Stimulated activated CD4-positive, alpha-beta T cell treated with anti-CD3 and anti-CD28 coated beads, TNF-alpha, amount 100 ng/mL, for 48 hours (primary cell): ENCODE measurements at regions not wholly inside any gene's neighbourhood (a gene's known extent, or its start where the extent isn't known, plus 50 kb on each side); places are given as distances from the start of the nearest gene placed in this dataset.
A peak's percentile ranks its signal among the peaks of the same experiment; 100 is the strongest.
"Not testable (repeated sequence)": the region's sequence is repeated elsewhere in the genome, so short reads cannot be mapped to it uniquely, and the experiment has no call there.

Source experiments
- DNase-seq, 3 donors: peaks; one replicate each; pipeline ENCODE4 v3.0.0-alpha.2; 2020; ENCODE audit warnings: low read depth in 3 of 3

DNA sequence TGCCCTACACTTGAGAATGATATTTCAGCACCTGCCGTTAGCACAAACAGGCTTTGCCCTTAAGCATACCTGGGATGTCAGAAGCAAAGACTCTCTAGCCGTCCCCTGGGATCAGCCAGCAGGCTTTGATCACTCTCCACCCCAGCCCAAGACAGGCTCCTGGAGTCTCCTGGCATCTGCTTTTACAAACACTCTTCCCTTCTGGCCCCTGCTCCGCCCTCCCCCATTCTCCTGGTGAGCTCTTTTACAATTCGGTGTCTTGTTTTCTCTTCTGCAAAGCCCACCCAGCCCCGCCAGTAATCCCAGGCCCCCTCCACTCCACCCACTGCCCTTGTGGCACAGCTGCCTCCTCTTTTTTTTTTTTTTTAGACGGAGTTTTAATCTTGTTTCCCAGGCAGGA lies 50.4 kb downstream of the KATNIP start:
- DNase-seq = no peak

DNA sequence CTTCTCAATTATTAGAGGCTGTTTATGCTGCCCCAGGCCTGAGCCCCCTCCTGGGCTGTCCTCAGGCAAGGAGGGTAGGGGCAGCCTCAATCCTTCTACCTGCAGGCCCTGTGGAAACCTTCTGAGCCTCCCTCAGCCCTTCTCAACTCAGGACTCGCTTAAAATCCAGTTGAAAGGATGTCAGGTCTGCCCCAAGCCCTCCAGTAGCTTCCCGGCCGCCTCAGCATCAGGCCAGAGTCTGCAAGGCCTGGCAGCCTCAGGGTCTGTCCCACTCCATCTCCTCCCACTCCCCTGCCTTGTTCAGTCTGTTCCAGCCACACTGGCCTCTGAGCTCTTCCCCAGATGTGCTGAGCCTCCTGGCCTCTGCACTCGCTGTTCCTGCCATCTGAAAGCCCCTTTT lies 52.2 kb downstream of the KATNIP start:
- no peak for DNase-seq

DNA sequence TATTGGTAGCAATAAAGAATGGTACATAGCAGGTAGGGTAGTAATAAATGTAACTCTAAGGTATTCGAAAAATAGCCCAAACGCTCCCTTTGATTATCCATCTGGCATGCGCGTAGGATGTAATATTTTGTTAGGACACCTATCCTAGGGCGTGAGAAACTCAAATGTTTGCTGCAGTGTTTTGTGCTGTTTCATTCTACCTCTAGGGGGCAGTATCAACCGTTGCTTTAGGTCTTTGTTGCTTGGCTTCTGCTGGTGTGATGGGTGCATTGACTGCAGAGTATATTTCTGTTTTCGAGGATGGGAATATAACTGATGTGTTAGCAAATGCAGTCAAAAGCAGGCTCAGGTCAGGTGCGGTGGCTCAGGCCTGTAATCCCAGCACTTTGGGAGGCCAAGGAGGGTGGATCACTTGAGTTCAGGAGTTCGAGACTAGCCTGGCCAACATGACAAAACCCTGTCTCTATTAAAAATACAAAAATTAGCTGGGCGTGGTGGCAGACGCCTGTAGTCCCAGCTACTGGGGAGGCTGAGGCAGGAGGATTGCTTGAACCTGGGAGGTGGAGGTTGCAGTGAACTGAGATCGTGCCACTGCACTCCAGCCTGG lies 55.7 kb downstream of the KATNIP start:
- peak in 1 of 3 donors; percentile 1 for DNase-seq

DNA sequence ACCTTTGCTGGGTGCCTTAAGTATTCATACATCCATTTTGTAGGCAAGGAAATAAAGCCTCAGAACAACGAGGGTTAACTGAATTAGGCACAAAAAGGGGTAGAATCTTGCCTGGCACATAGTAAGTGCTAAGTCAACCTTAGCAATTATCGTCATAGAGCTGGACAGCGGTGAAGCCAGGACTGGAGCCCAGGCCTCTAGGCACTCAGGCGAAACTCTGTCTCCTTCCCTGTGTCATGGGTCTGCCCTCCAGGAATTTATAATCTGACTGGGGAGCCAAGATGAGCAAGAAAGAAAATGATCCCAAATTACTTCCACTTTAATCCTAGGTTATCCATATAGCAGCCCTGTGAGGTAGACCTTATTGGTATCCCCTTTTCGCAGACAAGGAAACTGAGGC lies 61.4 kb downstream of the KATNIP start:
- no peak for DNase-seq

DNA sequence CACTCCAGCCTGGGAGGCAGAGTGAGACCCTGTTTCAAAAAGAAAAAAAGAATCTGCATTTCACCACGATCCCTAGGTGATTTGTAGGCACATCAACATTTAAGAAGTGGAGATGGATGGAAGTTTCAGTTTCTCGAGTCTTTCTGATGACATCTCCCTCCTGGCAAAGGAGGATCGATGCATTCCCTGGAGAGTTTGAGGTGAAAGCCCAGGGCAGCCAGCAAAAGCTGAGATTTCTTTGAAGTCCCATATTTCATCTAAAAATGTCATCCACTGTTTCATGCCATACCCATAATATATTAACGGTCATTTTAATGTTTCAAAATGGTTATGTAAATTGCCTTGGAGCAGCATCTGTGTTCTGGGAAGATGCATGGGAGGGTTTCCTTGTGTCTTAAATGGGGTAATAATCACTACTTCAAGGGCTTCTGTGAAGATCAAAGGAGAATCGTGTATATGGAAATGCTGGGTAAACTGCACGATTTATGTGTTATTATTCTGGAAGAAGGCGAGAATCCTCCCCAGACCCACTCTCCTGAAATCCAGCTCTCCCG lies 63.4 kb downstream of the KATNIP start:
- no peak for DNase-seq

DNA sequence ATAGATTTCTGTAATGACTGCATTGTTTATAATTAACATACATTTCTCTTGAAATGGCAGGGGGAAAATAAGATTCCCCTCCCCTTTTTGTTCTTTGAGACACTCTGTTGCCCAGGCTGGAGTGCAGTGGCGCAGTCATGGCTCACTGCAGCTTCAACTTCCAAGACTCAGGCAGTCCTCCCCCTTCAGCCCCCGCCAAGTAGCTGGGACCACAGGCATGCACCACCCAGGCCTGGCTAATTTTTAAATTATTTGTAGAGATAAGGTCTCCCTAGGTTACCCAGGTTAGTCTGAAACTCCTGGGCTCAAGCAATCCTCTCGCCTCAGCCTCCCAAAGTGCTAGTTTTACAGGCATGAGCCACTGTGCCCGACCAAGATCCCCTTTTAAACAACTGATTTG lies 67.7 kb downstream of the KATNIP start:
- no peak for DNase-seq

DNA sequence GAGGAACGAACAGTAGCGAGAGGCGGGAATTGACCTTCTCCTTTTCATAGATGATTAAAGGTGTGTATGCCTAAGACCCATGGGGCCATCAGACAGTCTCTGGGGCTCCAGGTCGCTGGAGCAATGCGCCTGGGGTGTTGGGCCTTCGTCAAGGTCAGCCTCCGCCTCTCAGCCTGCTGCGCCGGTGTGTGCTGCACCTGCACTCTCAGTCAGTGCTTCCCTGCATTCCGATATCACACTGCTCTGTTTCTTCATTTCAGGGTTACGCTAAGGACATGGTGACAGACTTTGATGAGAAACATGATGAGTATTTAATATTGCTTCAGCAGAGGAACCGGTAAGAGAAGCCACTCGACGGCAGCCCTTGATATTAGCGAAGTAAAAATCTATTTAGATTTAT lies 68.2 kb downstream of the KATNIP start:
- no peak for DNase-seq

DNA sequence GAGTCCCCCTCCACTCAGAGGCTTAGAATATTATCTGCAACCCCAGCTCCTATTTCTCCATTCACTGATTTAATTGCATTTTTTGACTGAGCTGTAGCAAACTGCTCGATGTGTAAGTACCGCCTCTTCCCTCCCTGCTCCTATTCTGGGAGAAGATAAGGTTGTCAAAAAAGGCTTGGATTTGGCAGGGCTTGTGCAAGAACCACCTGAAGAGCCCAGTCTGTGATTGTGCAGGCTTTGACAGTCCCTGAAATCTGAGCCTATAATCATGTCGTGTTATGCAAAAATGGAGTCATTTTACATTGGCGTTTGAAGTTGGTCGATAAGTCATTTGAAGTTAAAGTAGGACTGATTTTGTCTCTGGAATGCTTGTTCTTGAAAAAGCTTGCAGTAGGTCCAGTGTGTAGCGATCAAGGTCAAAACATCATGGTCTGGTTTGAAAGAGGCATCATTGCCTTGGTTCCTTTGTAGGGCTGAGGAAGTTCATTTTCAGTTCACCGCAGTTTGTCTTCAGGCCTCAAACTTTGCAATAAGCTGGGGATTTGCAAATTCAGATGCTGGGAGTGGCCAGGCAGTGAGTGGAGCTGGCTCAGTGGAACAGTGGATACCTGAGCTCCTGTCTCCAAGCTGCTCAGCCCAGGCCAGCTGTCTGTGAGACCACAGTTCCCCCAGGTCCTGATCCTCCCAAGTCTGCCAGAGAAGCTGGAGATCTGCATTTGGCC lies 68.8 kb downstream of the KATNIP start:
- no peak for DNase-seq

DNA sequence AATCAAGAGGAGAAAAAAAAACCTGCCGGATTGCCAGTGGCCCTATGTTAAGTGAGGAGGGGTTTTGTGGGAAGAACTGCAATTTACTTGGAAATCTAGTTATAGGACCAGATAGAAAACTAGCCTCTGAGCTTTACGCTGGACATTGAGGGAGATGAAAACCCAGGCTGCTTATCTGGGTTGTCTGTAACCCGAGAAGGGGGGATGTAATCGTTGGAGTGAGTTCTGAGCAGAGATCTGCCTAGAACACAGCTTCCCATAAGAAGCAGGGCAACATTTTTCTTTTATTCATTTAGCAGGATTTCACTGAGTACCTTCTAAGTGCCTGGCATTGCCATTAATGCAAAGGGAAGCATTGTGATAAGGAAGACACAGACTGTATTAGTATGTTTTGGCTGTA lies 70.6 kb downstream of the KATNIP start:
- no peak for DNase-seq

DNA sequence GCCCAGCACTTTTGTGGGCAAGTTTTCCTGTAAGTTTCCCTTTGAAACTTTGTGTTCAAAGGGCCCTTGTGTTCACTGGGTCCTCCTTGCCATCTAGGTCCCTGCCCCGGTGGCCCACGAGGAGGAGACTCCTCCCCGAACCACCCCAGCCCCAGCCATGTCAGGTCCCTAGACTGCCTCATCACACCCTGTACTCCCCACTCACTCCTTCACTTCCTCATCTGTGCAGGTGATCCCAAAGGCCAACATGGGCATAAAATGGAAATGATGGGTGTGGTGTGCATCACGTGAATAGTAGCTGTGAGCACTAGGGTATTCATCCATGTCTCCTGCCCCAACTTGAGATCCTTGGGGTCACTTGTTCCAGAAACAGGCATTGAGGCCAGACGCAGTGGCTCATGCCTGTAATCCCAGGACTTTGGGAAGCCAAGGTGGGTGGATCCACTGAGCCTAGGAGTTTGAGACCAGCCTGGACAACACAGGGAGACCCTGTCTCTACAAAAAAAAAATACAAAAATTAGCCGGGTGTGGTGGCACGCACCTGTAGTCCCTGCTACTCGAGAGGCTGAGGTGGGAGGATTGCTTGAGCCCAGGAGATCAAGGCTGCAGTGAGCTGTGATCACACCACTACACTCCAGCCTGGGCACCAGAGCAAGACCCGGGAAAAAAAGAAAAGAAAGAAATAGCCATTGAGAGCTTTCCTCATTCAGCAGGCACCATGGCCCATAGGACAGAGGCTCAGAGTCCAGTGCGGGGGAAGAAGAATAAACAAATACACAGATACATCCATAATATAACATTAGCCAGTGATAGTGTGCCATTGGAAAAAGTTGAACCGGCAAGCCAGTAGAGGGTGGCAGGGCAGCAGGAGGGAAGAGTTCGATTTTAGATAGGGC lies 74.5 kb downstream of the KATNIP start:
- DNase-seq = no peak

DNA sequence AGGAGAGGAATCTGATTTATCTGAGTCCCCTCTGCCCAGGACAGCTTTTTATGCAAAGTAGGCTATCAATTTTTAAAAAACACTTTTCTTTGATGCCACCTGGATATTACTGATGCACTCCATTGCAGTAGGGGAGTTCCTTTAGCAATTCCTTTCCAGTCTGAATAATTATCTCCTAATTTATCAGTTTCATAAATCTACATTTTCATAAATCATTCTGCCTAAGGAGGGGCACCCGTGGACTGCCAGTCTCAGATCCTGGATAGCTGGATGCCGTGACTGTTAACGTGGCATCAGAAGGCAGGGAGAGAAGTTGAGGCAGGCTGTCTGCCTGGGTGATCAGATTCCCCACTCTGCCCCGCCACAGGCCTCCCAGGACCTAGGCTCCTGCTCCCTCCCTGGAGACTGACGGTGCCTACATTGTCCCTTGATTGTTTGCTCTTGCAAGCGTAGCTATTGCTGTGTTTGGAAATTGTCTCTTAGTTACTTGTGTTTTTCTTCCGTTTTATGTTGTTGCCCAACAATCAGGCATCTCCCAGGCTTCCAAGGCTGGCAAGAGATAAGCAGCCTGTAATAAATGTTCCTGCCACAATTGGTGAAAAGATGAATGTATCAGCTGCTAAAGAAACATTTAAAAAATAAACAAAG lies 75.2 kb downstream of the KATNIP start:
- DNase-seq = no peak

DNA sequence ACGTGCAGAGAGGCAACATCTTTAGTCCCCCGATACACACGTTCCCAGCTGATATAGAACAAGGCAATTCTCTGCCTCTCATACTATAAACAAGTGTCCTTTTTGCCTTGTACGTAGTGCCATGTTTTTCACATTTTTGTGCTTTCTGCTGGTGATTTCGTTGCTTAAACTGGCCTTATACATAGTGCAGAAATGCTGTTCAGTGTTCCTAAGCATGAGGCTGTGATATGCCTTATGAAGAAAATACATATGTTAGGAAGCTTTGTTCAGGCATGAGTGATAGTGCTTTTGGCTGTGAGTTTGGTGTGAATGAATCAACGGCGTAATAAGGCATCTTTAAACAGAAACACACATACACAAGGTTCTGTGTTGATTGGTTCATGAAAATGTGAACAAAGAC lies 77.2 kb downstream of the KATNIP start:
- DNase-seq = no peak

DNA sequence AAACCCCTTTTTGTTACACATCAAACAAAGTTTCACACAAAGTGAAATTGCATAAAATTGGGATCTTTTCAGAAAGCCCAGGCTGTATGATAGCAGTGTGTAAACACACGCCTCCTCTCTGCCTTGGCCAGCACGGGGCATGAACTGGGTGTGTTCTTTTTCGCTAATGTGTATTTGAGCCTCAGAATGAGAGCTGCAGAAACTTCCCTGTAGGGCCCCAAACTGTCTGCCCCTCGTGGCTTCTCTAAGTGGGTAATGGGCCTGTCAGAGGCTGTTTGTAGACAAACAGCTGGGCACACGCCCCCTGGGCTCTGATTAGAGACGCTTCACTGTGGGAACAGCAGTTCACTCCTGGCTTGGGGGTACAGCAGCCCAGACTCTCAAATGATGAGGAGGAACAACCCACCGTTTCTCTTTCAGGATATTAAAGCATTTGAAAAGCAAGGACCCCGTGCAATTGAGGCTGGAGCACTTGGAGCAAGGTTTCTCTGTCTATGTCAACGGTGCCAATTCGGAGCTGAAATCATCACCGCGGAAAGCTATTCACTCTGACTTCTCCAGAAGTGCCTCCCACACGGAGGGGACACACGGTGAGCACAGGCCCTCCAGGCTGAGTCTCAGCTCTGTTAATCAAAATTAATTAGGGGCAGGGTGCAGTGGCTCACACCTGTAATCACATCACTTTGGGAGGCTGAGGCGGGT lies 78.4 kb downstream of the KATNIP start:
- DNase-seq = no peak

DNA sequence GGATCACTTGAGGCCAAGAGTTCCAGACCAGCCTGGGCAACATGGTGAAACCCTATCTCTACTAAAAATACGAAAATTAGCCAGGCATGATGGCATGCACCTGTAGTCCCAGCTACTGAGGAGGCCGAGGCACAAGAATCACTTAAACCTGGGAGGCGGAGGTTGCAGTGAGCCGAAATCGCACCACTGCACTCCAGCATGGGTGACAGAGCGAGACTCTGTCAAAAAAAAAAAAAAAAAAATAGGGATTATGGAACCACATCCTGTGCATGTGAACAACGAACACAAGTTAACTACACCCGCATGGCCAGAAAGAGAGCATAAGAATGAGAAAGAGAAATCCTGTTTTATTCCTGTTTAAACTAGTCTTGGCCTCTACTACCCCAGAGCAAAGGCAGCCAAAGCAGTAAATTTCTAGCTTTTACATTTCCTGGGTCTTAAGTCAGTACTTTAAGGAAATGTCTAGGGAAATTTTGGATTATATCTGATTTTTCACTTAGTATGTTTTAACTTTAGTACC lies 79.1 kb downstream of the KATNIP start:
- DNase-seq = not testable (repeated sequence)

DNA sequence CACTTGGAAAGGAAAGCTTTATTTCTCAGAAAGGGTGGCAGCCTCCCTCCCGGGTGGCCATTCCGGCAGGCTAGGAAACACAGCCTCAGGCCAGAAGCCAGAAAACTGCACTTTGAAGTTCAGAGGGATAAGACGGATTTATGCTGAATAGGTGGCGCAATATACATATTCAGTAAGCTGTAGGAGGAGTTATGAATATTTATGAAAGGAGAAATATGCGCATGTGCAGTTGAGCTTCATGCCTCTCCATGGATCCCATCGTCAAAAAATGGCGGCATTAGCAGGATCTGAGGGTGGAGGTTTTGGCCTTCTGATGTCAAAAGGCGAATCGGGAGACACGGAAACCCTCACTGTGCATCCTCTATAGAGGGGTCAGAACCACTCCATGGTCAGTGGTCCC lies 82.3 kb downstream of the KATNIP start:
- DNase-seq = no peak

DNA sequence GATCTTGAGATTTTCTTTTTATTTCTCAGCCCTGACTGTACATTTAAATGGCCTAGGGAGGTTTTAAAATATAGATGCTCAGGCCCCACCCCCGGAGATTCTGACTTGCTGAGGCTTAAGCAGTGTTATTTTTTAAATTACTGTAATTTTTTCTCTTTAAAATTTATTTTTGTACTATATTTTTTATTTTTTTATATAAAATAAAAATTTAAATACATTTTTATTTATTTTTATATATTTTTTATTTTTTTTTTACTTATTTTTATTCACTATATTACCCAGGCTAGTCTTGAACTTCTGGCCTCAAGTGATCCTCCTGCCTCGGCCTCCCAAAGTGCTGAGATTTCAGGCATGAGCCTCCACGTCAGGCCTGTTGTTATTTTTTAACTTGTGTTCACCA lies 83.3 kb downstream of the KATNIP start:
- DNase-seq = no peak

DNA sequence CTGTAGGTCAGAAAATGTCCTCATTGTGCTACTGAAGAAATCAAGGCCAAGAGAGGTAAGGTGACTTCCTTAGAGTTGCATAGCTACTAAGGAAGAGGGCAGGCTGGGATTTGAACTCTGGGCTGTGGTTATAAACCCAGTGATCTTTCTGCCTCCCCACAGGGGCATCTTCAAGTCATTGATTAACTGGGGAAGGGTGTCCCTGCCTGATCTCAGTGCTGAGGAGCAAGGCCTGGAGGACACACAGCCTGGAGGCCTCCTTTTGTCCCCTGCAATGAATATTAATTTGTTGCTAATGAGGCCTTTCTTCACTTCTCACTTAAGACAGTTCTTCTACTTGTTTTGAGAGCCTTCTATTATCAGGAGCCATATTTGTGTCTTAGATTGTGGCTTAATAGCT lies 83.8 kb downstream of the KATNIP start:
- no peak for DNase-seq

DNA sequence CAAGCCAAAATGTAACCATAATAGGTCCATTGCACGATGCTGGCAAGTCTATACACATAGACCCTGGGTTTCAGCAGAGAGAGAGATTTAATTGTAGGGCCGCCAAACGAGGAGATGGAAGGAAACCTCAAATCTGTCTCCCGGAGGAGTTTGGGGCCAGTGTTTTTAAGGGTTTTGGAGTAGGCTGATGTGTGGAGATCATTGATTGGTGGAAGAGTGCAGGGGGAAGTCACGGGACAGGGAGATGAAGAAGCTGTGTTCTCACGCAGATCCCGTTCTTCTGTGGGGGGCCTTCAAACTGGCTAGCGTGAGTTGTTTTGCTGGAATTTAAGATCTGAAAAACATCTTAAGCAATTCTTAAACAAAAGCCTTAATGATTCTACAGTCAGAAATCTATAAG lies 84.8 kb downstream of the KATNIP start:
- DNase-seq = no peak

DNA sequence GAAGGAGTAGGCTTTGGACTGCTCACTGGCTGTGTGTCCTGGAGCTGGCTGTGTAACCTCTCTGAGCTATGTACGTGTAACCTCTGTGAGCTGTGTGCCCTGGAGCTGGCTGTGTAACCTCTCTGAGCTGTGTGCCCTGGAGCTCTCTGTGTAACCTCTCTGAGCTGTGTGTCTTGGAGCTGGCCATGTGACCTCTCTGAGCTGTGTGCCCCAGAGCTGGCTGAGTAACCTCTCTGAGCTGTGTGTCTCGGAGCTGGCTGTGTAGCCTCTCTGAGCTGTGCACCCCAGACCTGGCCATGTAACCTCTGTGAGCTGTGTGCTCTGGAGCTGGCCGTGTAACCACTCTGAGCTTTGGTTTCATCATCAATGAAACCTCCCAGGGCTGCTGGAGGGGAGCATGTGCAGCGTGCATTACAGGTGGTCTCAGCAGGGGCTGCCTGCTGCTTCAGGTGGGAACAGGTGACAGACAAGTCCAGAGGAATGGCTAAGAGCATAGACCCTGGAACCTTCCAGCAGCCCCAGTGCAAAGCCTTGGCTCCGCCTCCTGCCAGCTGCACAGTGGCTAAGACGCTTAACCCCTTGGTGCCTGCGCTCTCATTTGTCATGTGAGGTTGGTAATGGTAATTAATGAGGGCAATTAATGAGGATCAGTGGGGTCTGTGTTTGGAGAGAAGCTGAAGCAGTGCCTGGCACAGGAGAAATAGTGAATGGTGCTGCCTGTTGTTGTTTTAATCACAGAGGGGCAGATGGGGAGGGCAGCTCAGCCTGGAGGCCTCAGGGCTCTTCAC lies 86.7 kb downstream of the KATNIP start:
- no peak for DNase-seq

DNA sequence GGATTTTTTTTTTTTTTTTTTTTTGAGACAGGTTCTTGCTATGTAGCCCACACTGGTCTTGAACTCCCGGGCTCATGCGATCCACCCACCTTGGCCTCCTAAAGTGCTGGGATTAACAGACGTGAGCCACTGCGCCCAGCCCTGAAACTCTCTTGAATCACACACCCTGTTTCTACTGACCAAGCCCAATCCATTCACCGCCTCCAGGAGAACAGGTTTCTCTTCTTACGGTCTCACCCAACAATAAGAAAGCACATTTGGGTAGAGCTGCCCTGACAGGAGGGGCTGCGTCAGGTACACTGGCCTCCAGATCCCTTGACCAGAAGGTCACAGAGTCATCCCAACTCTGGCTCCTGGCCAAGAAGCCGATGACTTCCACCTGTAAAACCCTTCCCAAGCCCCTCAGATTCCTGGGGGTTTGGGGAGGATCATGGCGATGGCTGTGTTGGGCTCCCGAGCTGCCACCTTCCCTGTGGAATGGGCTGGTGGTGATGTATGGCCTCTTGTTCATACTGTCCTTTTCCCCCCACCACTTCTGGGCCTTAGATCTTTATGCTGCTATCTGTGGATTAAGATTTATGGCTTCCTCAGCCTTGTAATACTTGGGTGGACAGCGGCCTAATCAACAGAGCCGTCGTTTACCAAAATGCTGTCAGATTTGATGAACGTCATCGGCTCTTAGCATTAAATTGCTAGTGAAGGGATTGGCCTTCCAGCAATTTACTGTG lies 89.1 kb downstream of the KATNIP start:
- no peak for DNase-seq
